K562 (cell line): ENCODE measurements at regions not wholly inside any gene's neighbourhood (a gene's known extent, or its start where the extent isn't known, plus 50 kb on each side); places are given as distances from the start of the nearest gene placed in this dataset.

Experiments
- ATAC-seq: fragments of 200-7000 bp; cut with Tn5 transposase; 3 replicates; pipeline ENCODE4 v1.9.1; 2020; ENCODE audit warnings: moderate library complexity
- BruUV-seq: library from RNA; stranded (reverse); fragments of 400-500 nt; replicated peaks from 2 replicates; lab custom pipeline; 2021; lab: Mats Ljungman, UMichigan
- CTCF ChIA-PET: fragments of 300-600 bp; formaldehyde crosslinking; extraction: SDS; loops from one replicate; lab custom pipeline; 2021; ENCODE audit warnings: low intra/inter-chr PET ratio; lab: Yijun Ruan, JAX
- POLR2A ChIA-PET: fragments of 300-600, 350-650 bp; sonication (Branson Sonifier 250); formaldehyde crosslinking; extraction: SDS; loops from one replicate; lab custom pipeline; 2021; ENCODE audit warnings: antibody characterized with exemption, inconsistent platforms; lab: Yijun Ruan, JAX
- DNase-seq, 4 experiments: peaks; one replicate each; pipeline versions ENCODE4 v3.0.0 to v3.0.0-alpha.2; 2011 to 2018; ENCODE audit warnings: low spot score in 3 of 4, mixed read lengths in 3 of 4; ENCODE audit errors: extremely low read depth in 1 of 4
- FAIRE-seq: peaks from 2 replicates; lab custom pipeline; 2011; peaks lifted over from hg19 to GRCh38; lab: Jason Lieb, UNC
- H2AFZ ChIP-seq: 2 replicates; pipeline ENCODE4 v1.6.0; 2011; ENCODE audit warnings: low read depth, low read length, control low read depth, inconsistent platforms
- H3K27ac ChIP-seq: fragments of 200-600 bp; 3 replicates; pipeline ENCODE4 v1.8.0; 2011; ENCODE audit warnings: low read depth, mild to moderate bottlenecking, control low read depth, inconsistent platforms, low read length, moderate library complexity, mixed read lengths; ENCODE audit errors: extremely low read depth
- H3K27me3 ChIP-seq, 2 experiments: fragments of 300-600 bp in 1 of 2; 2 replicates in 1 of 2; 3 replicates in 1 of 2; pipeline versions ENCODE4 v1.6.0 to v1.8.0; 2011; ENCODE audit warnings: inconsistent platforms in 2 of 2, low read length in 2 of 2, mild to moderate bottlenecking in 1 of 2, mixed read lengths in 1 of 2, moderate library complexity in 1 of 2; ENCODE audit not compliant: control insufficient read depth in 2 of 2, insufficient read depth in 2 of 2
- H3K36me3 ChIP-seq: fragments of 300-600 bp; 3 replicates; pipeline ENCODE4 v1.8.0; 2011; ENCODE audit warnings: mild to moderate bottlenecking, low read length, inconsistent platforms; ENCODE audit not compliant: control insufficient read depth, insufficient read depth
- H3K4me1 ChIP-seq, 2 experiments: fragments of 200-600 bp in 1 of 2; replicated peaks in 1 of 2; 2 replicates in 1 of 2; 3 replicates in 1 of 2; pipeline versions ENCODE4 v1.5.1 to v1.8.0; 2011; ENCODE audit warnings: inconsistent platforms in 2 of 2, low read length in 2 of 2, mild to moderate bottlenecking in 1 of 2, mixed read lengths in 1 of 2, moderate library complexity in 1 of 2; ENCODE audit not compliant: control insufficient read depth in 2 of 2, insufficient read depth in 2 of 2
- H3K4me2 ChIP-seq: 2 replicates; pipeline ENCODE4 v1.6.1; 2011; ENCODE audit warnings: low read length, control low read depth, inconsistent platforms, mixed read lengths; ENCODE audit not compliant: insufficient read depth
- H3K4me3 ChIP-seq: fragments of 200-600 bp; sonication (generic), shearing (Covaris generic); 2 replicates; pipeline ENCODE4 v1.5.1; 2016; ENCODE audit warnings: control low read depth, inconsistent platforms
- H3K79me2 ChIP-seq: fragments of 200-600 bp; 3 replicates; pipeline ENCODE4 v1.8.0; 2011; ENCODE audit warnings: low read length, inconsistent platforms; ENCODE audit not compliant: control insufficient read depth, insufficient read depth
- H3K9ac ChIP-seq, 2 experiments: 2 replicates each; pipeline versions ENCODE4 v1.6.0 to v1.6.1; 2011; ENCODE audit warnings: low read depth in 2 of 2, low read length in 2 of 2, control low read depth in 1 of 2, inconsistent platforms in 1 of 2, mild to moderate bottlenecking in 1 of 2, mixed read lengths in 1 of 2; ENCODE audit not compliant: insufficient read depth in 1 of 2
- H3K9me1 ChIP-seq: one replicate; pipeline ENCODE4 v1.6.0; 2011; ENCODE audit warnings: inconsistent platforms, mild to moderate bottlenecking, low read length, moderate library complexity; ENCODE audit not compliant: control insufficient read depth, insufficient read depth
- H3K9me3 ChIP-seq: replicated peaks from 2 replicates; pipeline ENCODE4 v1.5.1; 2011; ENCODE audit warnings: low read depth, low read length, inconsistent platforms; ENCODE audit not compliant: control insufficient read depth, insufficient read depth
- H4K20me1 ChIP-seq: replicated peaks from 2 replicates; pipeline ENCODE4 v1.6.1; 2011; ENCODE audit warnings: low read length, inconsistent platforms, mixed read lengths; ENCODE audit not compliant: control insufficient read depth, insufficient read depth
- BCOR ChIP-seq: fragments of 450-650 bp; IDR thresholded peaks from 2 replicates; pipeline ENCODE4 v1.6.1; 2016
- COPS2 ChIP-seq: fragments of 450-650 bp; conservative IDR thresholded peaks from 2 replicates; pipeline ENCODE4 v1.6.1; 2016; ENCODE audit warnings: mild to moderate bottlenecking, moderate library complexity
- ETV6 ChIP-seq, 3 experiments: fragments of 150-350 bp in 1 of 3; sonication (generic) in 1 of 3; formaldehyde crosslinking in 1 of 3; IDR thresholded peaks; 2 replicates each; pipeline versions ENCODE4 v1.6.1 to v1.8.0; 2014 to 2022; ENCODE audit warnings: borderline replicate concordance in 2 of 3, low read depth in 2 of 3, antibody characterized with exemption in 1 of 3, low read length in 1 of 3, mild to moderate bottlenecking in 1 of 3, missing genetic modification reagents in 1 of 3
- HDGF ChIP-seq: fragments of 450-650 bp; IDR thresholded peaks from 2 replicates; pipeline ENCODE4 v1.6.1; 2016
- HNRNPH1 ChIP-seq: fragments of 200-400 bp; formaldehyde crosslinking; optimal IDR thresholded peaks from 2 replicates; pipeline ENCODE3; 2017; ENCODE audit warnings: low read depth, mild to moderate bottlenecking, low read length, moderate library complexity
- WGBS: fragments of 100-300 bp; shearing (Covaris generic); methylation state at CpG from one replicate; pipeline ENCODE4 v1.1.6; 2016; ENCODE audit warnings: low coverage, mixed read lengths; ENCODE audit not compliant: insufficient coverage; ENCODE audit errors: missing lambda C conversion rate; 5-methylcytosine and 5-hydroxymethylcytosine counted together
- in situ Hi-C: fragments of 300-500 bp; cut with MboI; formaldehyde crosslinking; loops from 4 replicates; pipeline ENCODE4 v1.15.0; 2018; ENCODE audit warnings: inconsistent platforms, mixed read lengths
- intact Hi-C: fragments of 100-400 bp; cut with micrococcal nuclease; formaldehyde crosslinking; loops from 2 replicates; pipeline ENCODE4 v1.14.2; 2022
- TF ChIP-seq, protein P1 (sequence below): fragments of 250-450 bp; sonication (Bioruptor Pico); IDR thresholded peaks from 2 replicates; pipeline ENCODE4 v1.8.0; 2022; ENCODE audit warnings: inconsistent platforms
- TF ChIP-seq, protein P2 (sequence below): fragments of 450-650 bp; IDR thresholded peaks from 2 replicates; pipeline ENCODE4 v1.6.1; 2014; ENCODE audit warnings: low read depth, mild to moderate bottlenecking, moderate library complexity, borderline replicate concordance
- TF ChIP-seq, protein P3 (sequence below), 3 experiments: fragments of 200-800 bp in 1 of 3; fragments of 250-450 bp in 1 of 3; fragments of 450-650 bp in 1 of 3; sonication (Bioruptor Pico) in 1 of 3; sonication (Bioruptor generic) in 1 of 3; formaldehyde crosslinking in 1 of 3; IDR thresholded peaks; 2 replicates each; pipeline versions ENCODE4 v1.6.1 to v1.8.0; 2016 to 2022; ENCODE audit warnings: mild to moderate bottlenecking in 2 of 3, missing genetic modification characterization in 2 of 3, missing compliant biosample characterization in 1 of 3, moderate library complexity in 1 of 3
- TF ChIP-seq, protein P4 (sequence below): fragments of 250-450 bp; sonication (Bioruptor Pico); IDR thresholded peaks from 2 replicates; pipeline ENCODE4 v1.5.0; 2020; ENCODE audit warnings: mild to moderate bottlenecking, borderline replicate concordance

DNA sequence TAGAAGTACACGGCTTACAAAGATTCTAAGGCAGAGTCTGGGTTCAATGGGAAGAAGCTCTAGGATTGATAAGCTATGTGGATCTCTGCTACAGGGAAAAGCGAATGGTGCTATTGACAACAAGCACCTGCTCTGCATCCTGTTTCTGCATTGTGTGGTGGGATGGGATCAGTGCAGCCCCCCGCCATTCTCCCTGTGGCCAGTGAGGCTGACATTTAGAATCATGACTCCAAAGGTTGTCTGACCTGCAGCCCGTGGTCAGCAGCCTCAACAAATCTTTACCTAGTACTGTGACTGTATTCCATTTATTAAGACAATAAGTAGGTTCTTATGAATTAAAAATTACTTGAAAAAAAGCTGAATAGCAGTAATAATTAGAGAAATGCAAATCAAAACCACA is 1477.0 kb upstream of the TMEM132C start:
- FAIRE-seq, result no peak
- DNase-seq, result no peak
- ATAC-seq, result no peak
- POLR2A ChIA-PET, result no interaction called here
- no peak overlapping the region for H3K9ac ChIP-seq
- TF ChIP-seq ETV6 (IDR thresholded peaks at IDR 0.05; ENCODE audit: borderline replicate concordance in 1 of 2, low read depth in 2 of 2, low read length in 1 of 2) (no peak), ETV6 (CRISPR knock-in tag; IDR thresholded peaks at IDR 0.05; ENCODE audit: borderline replicate concordance) (no peak), BCOR (no peak), COPS2 (no peak), HDGF (no peak), HNRNPH1 (no peak)
- TF ChIP-seq, protein P1, sequence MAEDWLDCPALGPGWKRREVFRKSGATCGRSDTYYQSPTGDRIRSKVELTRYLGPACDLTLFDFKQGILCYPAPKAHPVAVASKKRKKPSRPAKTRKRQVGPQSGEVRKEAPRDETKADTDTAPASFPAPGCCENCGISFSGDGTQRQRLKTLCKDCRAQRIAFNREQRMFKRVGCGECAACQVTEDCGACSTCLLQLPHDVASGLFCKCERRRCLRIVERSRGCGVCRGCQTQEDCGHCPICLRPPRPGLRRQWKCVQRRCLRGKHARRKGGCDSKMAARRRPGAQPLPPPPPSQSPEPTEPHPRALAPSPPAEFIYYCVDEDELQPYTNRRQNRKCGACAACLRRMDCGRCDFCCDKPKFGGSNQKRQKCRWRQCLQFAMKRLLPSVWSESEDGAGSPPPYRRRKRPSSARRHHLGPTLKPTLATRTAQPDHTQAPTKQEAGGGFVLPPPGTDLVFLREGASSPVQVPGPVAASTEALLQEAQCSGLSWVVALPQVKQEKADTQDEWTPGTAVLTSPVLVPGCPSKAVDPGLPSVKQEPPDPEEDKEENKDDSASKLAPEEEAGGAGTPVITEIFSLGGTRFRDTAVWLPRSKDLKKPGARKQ (CRISPR knock-in tag), result no peak
- TF ChIP-seq, protein P2, sequence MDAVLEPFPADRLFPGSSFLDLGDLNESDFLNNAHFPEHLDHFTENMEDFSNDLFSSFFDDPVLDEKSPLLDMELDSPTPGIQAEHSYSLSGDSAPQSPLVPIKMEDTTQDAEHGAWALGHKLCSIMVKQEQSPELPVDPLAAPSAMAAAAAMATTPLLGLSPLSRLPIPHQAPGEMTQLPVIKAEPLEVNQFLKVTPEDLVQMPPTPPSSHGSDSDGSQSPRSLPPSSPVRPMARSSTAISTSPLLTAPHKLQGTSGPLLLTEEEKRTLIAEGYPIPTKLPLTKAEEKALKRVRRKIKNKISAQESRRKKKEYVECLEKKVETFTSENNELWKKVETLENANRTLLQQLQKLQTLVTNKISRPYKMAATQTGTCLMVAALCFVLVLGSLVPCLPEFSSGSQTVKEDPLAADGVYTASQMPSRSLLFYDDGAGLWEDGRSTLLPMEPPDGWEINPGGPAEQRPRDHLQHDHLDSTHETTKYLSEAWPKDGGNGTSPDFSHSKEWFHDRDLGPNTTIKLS, result no peak
- TF ChIP-seq, protein P3, sequence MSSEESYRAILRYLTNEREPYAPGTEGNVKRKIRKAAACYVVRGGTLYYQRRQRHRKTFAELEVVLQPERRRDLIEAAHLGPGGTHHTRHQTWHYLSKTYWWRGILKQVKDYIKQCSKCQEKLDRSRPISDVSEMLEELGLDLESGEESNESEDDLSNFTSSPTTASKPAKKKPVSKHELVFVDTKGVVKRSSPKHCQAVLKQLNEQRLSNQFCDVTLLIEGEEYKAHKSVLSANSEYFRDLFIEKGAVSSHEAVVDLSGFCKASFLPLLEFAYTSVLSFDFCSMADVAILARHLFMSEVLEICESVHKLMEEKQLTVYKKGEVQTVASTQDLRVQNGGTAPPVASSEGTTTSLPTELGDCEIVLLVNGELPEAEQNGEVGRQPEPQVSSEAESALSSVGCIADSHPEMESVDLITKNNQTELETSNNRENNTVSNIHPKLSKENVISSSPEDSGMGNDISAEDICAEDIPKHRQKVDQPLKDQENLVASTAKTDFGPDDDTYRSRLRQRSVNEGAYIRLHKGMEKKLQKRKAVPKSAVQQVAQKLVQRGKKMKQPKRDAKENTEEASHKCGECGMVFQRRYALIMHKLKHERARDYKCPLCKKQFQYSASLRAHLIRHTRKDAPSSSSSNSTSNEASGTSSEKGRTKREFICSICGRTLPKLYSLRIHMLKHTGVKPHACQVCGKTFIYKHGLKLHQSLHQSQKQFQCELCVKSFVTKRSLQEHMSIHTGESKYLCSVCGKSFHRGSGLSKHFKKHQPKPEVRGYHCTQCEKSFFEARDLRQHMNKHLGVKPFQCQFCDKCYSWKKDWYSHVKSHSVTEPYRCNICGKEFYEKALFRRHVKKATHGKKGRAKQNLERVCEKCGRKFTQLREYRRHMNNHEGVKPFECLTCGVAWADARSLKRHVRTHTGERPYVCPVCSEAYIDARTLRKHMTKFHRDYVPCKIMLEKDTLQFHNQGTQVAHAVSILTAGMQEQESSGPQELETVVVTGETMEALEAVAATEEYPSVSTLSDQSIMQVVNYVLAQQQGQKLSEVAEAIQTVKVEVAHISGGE (CRISPR knock-in tag; IDR thresholded peaks at IDR 0.05), result no peak
- TF ChIP-seq, protein P4, sequence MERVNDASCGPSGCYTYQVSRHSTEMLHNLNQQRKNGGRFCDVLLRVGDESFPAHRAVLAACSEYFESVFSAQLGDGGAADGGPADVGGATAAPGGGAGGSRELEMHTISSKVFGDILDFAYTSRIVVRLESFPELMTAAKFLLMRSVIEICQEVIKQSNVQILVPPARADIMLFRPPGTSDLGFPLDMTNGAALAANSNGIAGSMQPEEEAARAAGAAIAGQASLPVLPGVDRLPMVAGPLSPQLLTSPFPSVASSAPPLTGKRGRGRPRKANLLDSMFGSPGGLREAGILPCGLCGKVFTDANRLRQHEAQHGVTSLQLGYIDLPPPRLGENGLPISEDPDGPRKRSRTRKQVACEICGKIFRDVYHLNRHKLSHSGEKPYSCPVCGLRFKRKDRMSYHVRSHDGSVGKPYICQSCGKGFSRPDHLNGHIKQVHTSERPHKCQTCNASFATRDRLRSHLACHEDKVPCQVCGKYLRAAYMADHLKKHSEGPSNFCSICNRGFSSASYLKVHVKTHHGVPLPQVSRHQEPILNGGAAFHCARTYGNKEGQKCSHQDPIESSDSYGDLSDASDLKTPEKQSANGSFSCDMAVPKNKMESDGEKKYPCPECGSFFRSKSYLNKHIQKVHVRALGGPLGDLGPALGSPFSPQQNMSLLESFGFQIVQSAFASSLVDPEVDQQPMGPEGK (CRISPR knock-in tag), result no peak
- TF ChIP-seq, all 486 proteins: peak for 0
- peaks cover 0 to 10% of the 10 kb centered on the region in 2 experiments; a peak in 2 of 5 replicates for H3K27me3 ChIP-seq
- no peak overlapping the region for H2AFZ ChIP-seq
- no peak overlapping the region for H3K4me3 ChIP-seq
- H3K4me1 ChIP-seq, result no peaks in the 10 kb centered on the region; a peak in 1 of 5 replicates
- no peaks in the 10 kb centered on the region for H3K36me3 ChIP-seq
- 6% methylated on average over 4 of the region's 4 CpGs for WGBS
- CTCF ChIA-PET, result no interaction called here
- intact Hi-C loops, result no loop called here
- no peak overlapping the region for H3K4me2 ChIP-seq
- in situ Hi-C loops, result loop anchor here (10.0 kb wide), 1 partner anchor 505 kb away; no protein-coding TSS in a partner anchor
- no peak overlapping the region for H3K27ac ChIP-seq
- BruUV-seq, result no TSS peak
- H3K9me3 ChIP-seq, result no peaks in the 10 kb centered on the region
- H3K9me1 ChIP-seq, result no peaks in the 10 kb centered on the region
- no peaks in the 10 kb centered on the region for H3K79me2 ChIP-seq
- no peaks in the 10 kb centered on the region for H4K20me1 ChIP-seq
